Neural cell (in vitro differentiated cells): ENCODE measurements at regions not wholly inside any gene's neighbourhood (a gene's known extent, or its start where the extent isn't known, plus 50 kb on each side); places are given as distances from the start of the nearest gene placed in this dataset.
"Not testable (repeated sequence)": the region's sequence is repeated elsewhere in the genome, so short reads cannot be mapped to it uniquely, and the experiment has no call there.

Experiments
- H2AFZ ChIP-seq: fragments of 200-600, 300-800 bp; sonication (generic), shearing (Covaris generic); 2 replicates; pipeline ENCODE4 v1.6.0; 2014; ENCODE audit warnings: low read depth, mild to moderate bottlenecking, antibody characterized with exemption, low read length, moderate library complexity
- H3F3A ChIP-seq: fragments of 200-600 bp; shearing (Covaris generic); 2 replicates; pipeline ENCODE4 v1.6.1; 2016; ENCODE audit warnings: mild to moderate bottlenecking, moderate library complexity, mixed read lengths, antibody characterized with exemption, low read length; ENCODE audit not compliant: insufficient read depth, poor library complexity, severe bottlenecking
- H3K27ac ChIP-seq: fragments of 200-600, 300-800 bp; sonication (generic), shearing (Covaris generic); 2 replicates; pipeline ENCODE4 v1.5.1; 2014; ENCODE audit warnings: mild to moderate bottlenecking, low read length, moderate library complexity
- H3K27me3 ChIP-seq: fragments of 300-800, 200-600 bp; sonication (generic), shearing (Covaris generic); 2 replicates; pipeline ENCODE4 v1.6.0; 2014; ENCODE audit warnings: mild to moderate bottlenecking, low read depth, low read length, moderate library complexity; ENCODE audit not compliant: insufficient read depth
- H3K36me3 ChIP-seq: fragments of 300-800, 200-600 bp; sonication (generic), shearing (Covaris generic); 2 replicates; pipeline ENCODE4 v1.5.1; 2014; ENCODE audit warnings: mild to moderate bottlenecking, antibody characterized with exemption, low read length, moderate library complexity; ENCODE audit not compliant: insufficient read depth
- H3K4me2 ChIP-seq: fragments of 300-800, 200-600 bp; sonication (generic), shearing (Covaris generic); 2 replicates; pipeline ENCODE4 v1.6.0; 2014; ENCODE audit warnings: mild to moderate bottlenecking, low read length
- H3K4me3 ChIP-seq: fragments of 300-800, 200-600 bp; sonication (generic), shearing (Covaris generic); 2 replicates; pipeline ENCODE4 v1.5.1; 2014; ENCODE audit warnings: mild to moderate bottlenecking, low read length, moderate library complexity
- H3K79me2 ChIP-seq: fragments of 200-600 bp; shearing (Covaris generic); replicated peaks from 2 replicates; pipeline ENCODE4 v1.6.0; 2014; ENCODE audit warnings: mild to moderate bottlenecking, low read length, moderate library complexity; ENCODE audit not compliant: insufficient read depth
- H3K9ac ChIP-seq: fragments of 300-800, 200-600 bp; sonication (generic), shearing (Covaris generic); 2 replicates; pipeline ENCODE4 v1.6.1; 2016; ENCODE audit warnings: mild to moderate bottlenecking, low read length, mixed read lengths
- H3K9me2 ChIP-seq: fragments of 200-600 bp; shearing (Covaris generic); 2 replicates; pipeline ENCODE4 v1.6.1; 2016; ENCODE audit warnings: mild to moderate bottlenecking, low read length, mixed read lengths; ENCODE audit not compliant: insufficient read depth
- H3K9me3 ChIP-seq: fragments of 200-600, 300-800 bp; sonication (generic), shearing (Covaris generic); 2 replicates; pipeline ENCODE4 v1.6.1; 2016; ENCODE audit warnings: mild to moderate bottlenecking, mixed run types, low read length, moderate library complexity, mixed read lengths
- H4K20me1 ChIP-seq: fragments of 200-600 bp; shearing (Covaris generic); 2 replicates; pipeline ENCODE4 v1.6.1; 2016; ENCODE audit warnings: mild to moderate bottlenecking, mixed run types; ENCODE audit not compliant: insufficient read depth
- CTCF ChIP-seq: fragments of 450-650 bp; IDR thresholded peaks from 2 replicates; pipeline ENCODE4 v1.5.1; 2014; ENCODE audit warnings: antibody characterized with exemption, mild to moderate bottlenecking, moderate library complexity; ENCODE audit not compliant: poor library complexity, severe bottlenecking
- EZH2 ChIP-seq: fragments of 200-600, 300-800 bp; shearing (Covaris generic), sonication (generic); IDR thresholded peaks from 2 replicates; pipeline ENCODE4 v1.6.1; 2014; ENCODE audit warnings: antibody characterized with exemption, low read length, borderline replicate concordance, mild to moderate bottlenecking; ENCODE audit not compliant: insufficient read depth, poor library complexity, severe bottlenecking
- RAD21 ChIP-seq: fragments of 450-650 bp; conservative IDR thresholded peaks from 2 replicates; pipeline ENCODE4 v1.6.1; 2014; ENCODE audit warnings: antibody characterized with exemption, mild to moderate bottlenecking, moderate library complexity
- REST ChIP-seq: IDR thresholded peaks from 2 replicates; pipeline ENCODE4 v1.6.1; 2012; ENCODE audit warnings: borderline replicate concordance
- TAF1 ChIP-seq: IDR thresholded peaks from 2 replicates; pipeline ENCODE4 v1.6.1; 2012; ENCODE audit warnings: low read depth

- no peak overlapping the region for H2AFZ ChIP-seq
- no peak for TF ChIP-seq EZH2
- TF ChIP-seq CTCF = no peak
- no peak for TF ChIP-seq RAD21
- no peak for TF ChIP-seq TAF1
- TF ChIP-seq REST = no peak
- no peak overlapping the region for H3K4me3 ChIP-seq
- H3K4me2 ChIP-seq = no peak overlapping the region
- H4K20me1 ChIP-seq = no peaks in the 10 kb centered on the region
- H3F3A ChIP-seq = no peaks in the 10 kb centered on the region
- H3K27me3 ChIP-seq = no peaks in the 10 kb centered on the region
- no peak overlapping the region for H3K9ac ChIP-seq
- H3K9me2 ChIP-seq = no peaks in the 10 kb centered on the region
- no peaks in the 10 kb centered on the region for H3K36me3 ChIP-seq
- no peaks in the 10 kb centered on the region for H3K9me3 ChIP-seq
- H3K27ac ChIP-seq = no peak overlapping the region
- no peaks in the 10 kb centered on the region for H3K79me2 ChIP-seq
These were observed 159.5 kb upstream of the KCTD3 start for GRCh38 chr1:215407575-215407974.

- not testable (repeated sequence) for H3F3A ChIP-seq, H3K27me3 ChIP-seq
These were observed 157.6 kb upstream of the KCTD3 start for GRCh38 chr1:215409546-215409945.

DNA sequence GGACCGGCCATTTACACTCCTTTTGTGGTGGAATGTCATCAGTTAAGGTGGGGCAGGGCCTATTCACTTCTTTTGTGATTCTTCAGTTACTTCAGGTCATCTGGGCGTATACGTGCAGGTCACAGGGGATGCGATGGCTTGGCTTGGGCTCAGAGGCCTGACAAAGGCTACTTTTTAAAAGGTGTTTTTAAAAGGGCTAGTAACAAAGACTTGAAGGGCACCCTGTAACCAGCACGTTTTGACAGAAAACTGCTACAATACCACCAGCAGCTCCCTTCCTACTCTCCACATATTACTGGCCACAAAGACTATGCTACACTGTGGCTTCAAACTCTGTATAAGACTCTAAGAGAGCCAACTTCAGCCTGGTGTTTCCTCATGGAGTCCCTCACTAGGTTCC is 151.6 kb upstream of the KCTD3 start:
- H3K9ac ChIP-seq, H3K27me3 ChIP-seq, H3K4me2 ChIP-seq, H3K79me2 ChIP-seq, H2AFZ ChIP-seq, H3K9me3 ChIP-seq, H3K9me2 ChIP-seq, H4K20me1 ChIP-seq, H3K36me3 ChIP-seq, H3K27ac ChIP-seq, H3K4me3 ChIP-seq, H3F3A ChIP-seq: not testable (repeated sequence)

More at GRCh38 chr1:215409546-215409945, 157.6 kb upstream of the KCTD3 start:
- not testable (repeated sequence) for H3K9me2 ChIP-seq, H3K27ac ChIP-seq, H3K9ac ChIP-seq, H3K9me3 ChIP-seq, H2AFZ ChIP-seq, H3K4me2 ChIP-seq, H4K20me1 ChIP-seq, H3K4me3 ChIP-seq, H3K79me2 ChIP-seq, H3K36me3 ChIP-seq
